Heart right ventricle (tissue), 16 donors: ENCODE measurements at regions not wholly inside any gene's neighbourhood (a gene's known extent, or its start where the extent isn't known, plus 50 kb on each side); places are given as distances from the start of the nearest gene placed in this dataset.

Experiments used
- ATAC-seq, 8 donors: fragments of 200-7000 bp; cut with Tn5 transposase; one replicate each; pipeline ENCODE4 v1.9.1; 2020; ENCODE audit warnings: mild to moderate bottlenecking in 8 of 8, moderate library complexity in 8 of 8, moderate number of reproducible peaks in 1 of 8
- DNase-seq, 2 donors: peaks; one replicate each; pipeline ENCODE4 v3.0.0-alpha.2; 2020
- H3K27ac ChIP-seq, 10 donors: fragments of 200-600 bp; sonication (generic) in 2 of 10; one replicate each; pipeline versions ENCODE4 v1.5.0 to v1.8.0; 2020 to 2022; ENCODE audit warnings: mild to moderate bottlenecking in 3 of 10
- H3K27me3 ChIP-seq, 7 donors: fragments of 200-600 bp; one replicate each; pipeline ENCODE4 v1.8.0; 2021 to 2022; ENCODE audit warnings: mild to moderate bottlenecking in 2 of 7
- H3K36me3 ChIP-seq, 9 donors: fragments of 200-600 bp; sonication (generic) in 1 of 9; one replicate each; pipeline versions ENCODE4 v1.5.0 to v1.8.0; 2020 to 2022; ENCODE audit warnings: mild to moderate bottlenecking in 2 of 9
- H3K4me1 ChIP-seq, 9 donors: fragments of 200-600 bp; sonication (generic) in 1 of 9; one replicate each; pipeline versions ENCODE4 v1.5.0 to v1.8.0; 2020 to 2022; ENCODE audit warnings: mild to moderate bottlenecking in 4 of 9
- H3K4me3 ChIP-seq, 10 donors: fragments of 200-600 bp; sonication (generic) in 2 of 10; one replicate each; pipeline versions ENCODE4 v1.5.0 to v1.8.0; 2020 to 2022; ENCODE audit warnings: mild to moderate bottlenecking in 7 of 10, moderate library complexity in 2 of 10
- H3K9me3 ChIP-seq, 11 donors: fragments of 200-600 bp in 10 of 11; sonication (generic) in 2 of 11; one replicate each; pipeline versions ENCODE4 v1.5.0 to v1.8.0; 2013 to 2022; ENCODE audit warnings: mild to moderate bottlenecking in 2 of 11, control low read depth in 1 of 11, moderate library complexity in 1 of 11
- WGBS, 2 donors: extraction: QIAGEN DNeasy Blood & Tissue Kit; methylation state at CpG; one replicate each; pipeline ENCODE4 v1.1.7; 2013; ENCODE audit warnings: inconsistent platforms in 1 of 2; 5-methylcytosine and 5-hydroxymethylcytosine counted together
- intact Hi-C, 10 donors: fragments of 100-400 bp; cut with DNase I; formaldehyde crosslinking; loops; one replicate each; pipeline versions ENCODE4 v1.11.1 to v1.14.2; 2022
- TF ChIP-seq, protein P1 (sequence below), 9 donors: fragments of 200-600 bp; sonication (generic) in 2 of 9; IDR thresholded peaks; one replicate each; pipeline versions ENCODE4 v1.5.0 to v1.8.0; 2021 to 2022; ENCODE audit warnings: antibody characterized with exemption in 9 of 9, mild to moderate bottlenecking in 5 of 9, moderate library complexity in 1 of 9
- donor health status: Arrhythmogenic right ventricular cardiomyopathy.
- donor health status: ischemic (EF 13 %, LVEDD 7.1; RV severe dilation, severe dysfunction).
- donor health status: healthy with polysubstance abuse.
- donor health status: DM: no; HTN: yes; CAD: no.
- donor health status: DM: no; HTN: no; CAD: no.
- donor health status: ischemic (EF 25% LVEDD 6.9; RV normal size, moderate dysfunction).
- donor health status: ischemic (EF 25% LVEDD 5.7; RV mildly dilated, moderate dysfunction).
- donor health status: healthy.
- donor health status: DM: yes; HTN: yes; CAD: no.
- donor health status: Ischemic cardiomyopathy.
- donor health status: ischemic (EF 35%, LVEDD 5.7; RV mildly dilated, moderate dysfunction).
- donor health status: nonischemic (EF 11% LVEDD 7.7; RV severe dilation, severe dysfunction).
- donor health status: DM: yes; HTN: yes; CAD: no.
- donor health status: PGD.
- donor health status: ischemic (EF 29% LVEDD 5.4; RV normal size, mild dysfunction).
- donor health status: nonischemic (EF 23%, LVEDD 6.1; RV moderate dilation, normal function).

DNA sequence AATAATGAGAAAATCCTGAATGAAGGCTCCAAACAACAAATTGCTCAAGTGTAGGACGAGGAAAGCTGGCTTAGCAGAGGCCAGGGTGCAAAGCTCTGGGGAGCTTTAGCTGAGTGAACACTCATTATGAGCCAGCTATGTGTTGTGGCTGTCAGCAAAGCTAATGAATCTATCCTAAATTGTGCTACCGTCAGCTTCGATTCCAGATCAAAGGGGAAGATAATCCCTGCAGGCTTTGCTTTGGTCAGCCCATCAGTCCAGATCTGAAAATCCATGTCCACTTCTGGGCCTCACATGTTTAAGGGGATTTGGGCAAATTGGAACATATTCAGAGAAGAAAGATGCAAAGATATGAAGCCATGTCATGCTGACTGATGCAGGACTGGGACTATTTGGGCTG lies 180.9 kb upstream of the ZBED5 start:
- Histone ChIP-seq H3K27me3 (no peaks in the 10 kb centered on the region), H3K4me1 (peaks cover 0 to 8% (median 0%) of the 10 kb centered on the region in 9 donors), H3K4me3 (no peak overlapping the region), H3K36me3 (no peaks in the 10 kb centered on the region), H3K27ac (no peak overlapping the region), H3K9me3 (no peaks in the 10 kb centered on the region)
- TF ChIP-seq, protein P1, sequence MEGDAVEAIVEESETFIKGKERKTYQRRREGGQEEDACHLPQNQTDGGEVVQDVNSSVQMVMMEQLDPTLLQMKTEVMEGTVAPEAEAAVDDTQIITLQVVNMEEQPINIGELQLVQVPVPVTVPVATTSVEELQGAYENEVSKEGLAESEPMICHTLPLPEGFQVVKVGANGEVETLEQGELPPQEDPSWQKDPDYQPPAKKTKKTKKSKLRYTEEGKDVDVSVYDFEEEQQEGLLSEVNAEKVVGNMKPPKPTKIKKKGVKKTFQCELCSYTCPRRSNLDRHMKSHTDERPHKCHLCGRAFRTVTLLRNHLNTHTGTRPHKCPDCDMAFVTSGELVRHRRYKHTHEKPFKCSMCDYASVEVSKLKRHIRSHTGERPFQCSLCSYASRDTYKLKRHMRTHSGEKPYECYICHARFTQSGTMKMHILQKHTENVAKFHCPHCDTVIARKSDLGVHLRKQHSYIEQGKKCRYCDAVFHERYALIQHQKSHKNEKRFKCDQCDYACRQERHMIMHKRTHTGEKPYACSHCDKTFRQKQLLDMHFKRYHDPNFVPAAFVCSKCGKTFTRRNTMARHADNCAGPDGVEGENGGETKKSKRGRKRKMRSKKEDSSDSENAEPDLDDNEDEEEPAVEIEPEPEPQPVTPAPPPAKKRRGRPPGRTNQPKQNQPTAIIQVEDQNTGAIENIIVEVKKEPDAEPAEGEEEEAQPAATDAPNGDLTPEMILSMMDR (IDR thresholded peaks at IDR 0.05) = no peak
- ATAC-seq (no peak), DNase-seq (no peak)
- 78 to 89% methylated on average over 3 of the region's 3 CpGs for WGBS, 2 donors
- intact Hi-C loops = loop anchor here in 8 of 10 donors (2.0 to 10.0 kb wide), 8 partner anchors 119 to 750 kb away; partner anchors contain the start of gene GALNT18 (in 1 of the 8)

DNA sequence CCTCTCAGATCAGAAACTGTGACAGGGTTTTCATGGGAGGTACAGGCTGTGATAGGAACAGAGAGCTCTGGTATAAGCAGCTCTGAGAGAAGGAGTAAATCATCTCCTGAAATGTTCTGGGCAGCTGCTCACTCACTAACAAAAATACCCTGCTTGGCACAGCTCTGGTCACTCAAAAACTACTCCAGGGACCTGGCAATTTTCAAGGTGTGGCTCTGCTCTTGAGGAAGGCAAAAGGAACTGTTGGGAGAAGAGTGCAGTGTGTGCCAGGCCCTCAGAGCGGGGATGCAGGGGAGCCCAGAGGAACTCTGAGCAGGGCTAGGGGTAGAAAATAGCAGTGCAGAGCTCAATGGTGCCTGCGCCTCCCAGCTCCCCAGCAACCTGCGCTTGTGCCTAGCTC lies 180.5 kb upstream of the ZBED5 start:
- no peaks in the 10 kb centered on the region for H3K27me3 ChIP-seq
- 96 to 100% methylated on average over 3 of the region's 3 CpGs for WGBS, 2 donors
- no peak overlapping the region for H3K27ac ChIP-seq
- H3K36me3 ChIP-seq = no peaks in the 10 kb centered on the region
- ATAC-seq = peak in 4 of 8 donors; percentile 26 to 42 (median 38)
- DNase-seq = no peak
- peaks cover 0 to 8% (median 0%) of the 10 kb centered on the region in 9 donors for H3K4me1 ChIP-seq
- H3K4me3 ChIP-seq = no peak overlapping the region
- H3K9me3 ChIP-seq = no peaks in the 10 kb centered on the region
- TF ChIP-seq, protein P1 (IDR thresholded peaks at IDR 0.05) = no peak
- intact Hi-C loops = loop anchor here in 8 of 10 donors (2.0 to 10.0 kb wide), 8 partner anchors 119 to 750 kb away; partner anchors contain the start of gene GALNT18 (in 1 of the 8)

DNA sequence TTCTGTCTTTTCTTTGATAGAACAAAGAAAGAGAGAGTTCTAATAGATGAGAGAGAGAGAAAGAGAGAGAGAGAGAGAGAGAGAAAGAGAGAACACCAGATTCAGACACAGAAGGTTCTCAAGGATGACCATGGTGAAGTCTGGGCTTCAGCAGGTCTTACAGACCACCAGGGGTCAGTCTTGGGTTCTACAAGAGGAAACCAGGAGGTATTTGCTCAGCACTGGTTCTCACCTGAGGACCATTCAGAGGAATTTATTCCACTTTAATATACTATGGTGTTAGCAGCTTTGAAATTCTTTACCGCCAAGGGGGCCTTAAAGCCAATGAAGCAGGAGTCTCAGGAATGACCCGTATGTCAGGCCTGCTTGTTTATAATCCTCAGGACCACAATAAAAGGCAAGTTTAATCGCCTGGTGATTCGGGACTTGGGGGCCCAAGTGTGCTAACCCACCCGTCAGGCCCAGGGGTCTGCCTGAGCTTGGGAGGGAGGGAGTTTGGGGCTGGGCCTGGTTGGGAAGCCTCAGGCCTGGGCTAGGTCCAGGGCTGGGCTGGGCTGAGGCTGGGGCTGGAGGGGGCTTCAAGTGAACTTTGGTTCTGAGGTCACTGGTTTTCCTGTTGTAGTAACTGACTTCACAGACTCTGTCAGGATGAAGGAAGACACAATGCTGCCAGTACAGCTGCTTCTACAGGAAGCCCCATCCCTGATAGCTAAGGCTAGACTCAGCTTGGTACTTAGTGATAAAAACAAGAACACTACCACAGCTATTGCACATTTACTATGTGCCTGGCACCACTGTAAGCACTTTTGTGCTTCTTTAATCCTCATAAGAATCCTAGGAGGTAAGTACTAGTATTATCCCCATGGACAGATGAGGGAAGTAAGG lies 179.2 kb upstream of the ZBED5 start:
- Histone ChIP-seq H3K27me3 (no peaks in the 10 kb centered on the region), H3K9me3 (no peaks in the 10 kb centered on the region), H3K36me3 (no peaks in the 10 kb centered on the region), H3K4me3 (no peak overlapping the region), H3K4me1 (peaks cover 0 to 8% (median 0%) of the 10 kb centered on the region in 9 donors), H3K27ac (no peak overlapping the region)
- DNase-seq = peak in 1 of 2 donors; percentile 57
- ATAC-seq = peak in 7 of 8 donors; percentile 74 to 88 (median 85)
- 63 to 68% methylated on average over 5 of the region's 5 CpGs for WGBS, 2 donors
- TF ChIP-seq, protein P1 (IDR thresholded peaks at IDR 0.05) = peak; percentile 66 to 87 (median 82)
- intact Hi-C loops = loop anchor here (1.0 to 10.0 kb wide), 10 partner anchors 120 to 750 kb away; partner anchors contain the start of gene GALNT18 (in 1 of the 10)

DNA sequence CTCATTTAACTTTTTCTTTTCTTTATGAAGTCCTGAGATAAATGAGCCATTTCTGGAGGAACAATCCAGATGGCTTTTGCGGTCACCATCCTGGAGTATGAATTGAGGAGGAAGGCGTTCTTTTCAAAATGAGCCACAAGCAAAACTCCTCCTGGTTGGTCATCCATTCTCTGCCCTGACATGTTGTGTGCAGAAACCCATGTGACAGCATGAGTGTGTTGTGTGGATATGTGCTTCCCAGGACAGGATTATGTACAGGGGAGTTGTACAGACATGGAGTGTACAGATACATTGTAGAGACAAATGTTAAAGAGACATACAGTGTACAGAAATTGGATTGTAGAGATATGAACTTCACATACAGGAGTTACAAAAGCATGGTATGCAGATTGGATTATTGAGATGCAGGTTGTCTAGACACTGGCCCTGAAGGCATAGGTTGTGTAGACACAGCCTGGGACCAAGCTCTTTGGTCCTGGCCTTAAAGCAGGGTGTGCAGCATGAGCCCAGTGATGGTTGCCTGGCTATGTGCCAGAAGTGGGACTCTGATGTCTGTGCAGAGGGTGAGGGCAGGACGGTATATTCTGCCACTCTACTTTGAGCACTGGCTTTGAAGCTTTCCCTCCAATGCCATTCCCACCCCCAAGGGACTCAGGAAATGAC lies 178.5 kb upstream of the ZBED5 start:
- intact Hi-C loops = loop anchor here (2.0 to 10.0 kb wide), 9 partner anchors 121 to 751 kb away; partner anchors contain the start of gene GALNT18 (in 1 of the 10)

More for the DNA sequence above, 178.5 kb upstream of the ZBED5 start:
- no peaks in the 10 kb centered on the region for H3K9me3 ChIP-seq
- TF ChIP-seq, protein P1 (IDR thresholded peaks at IDR 0.05) = no peak
- H3K27ac ChIP-seq = no peak overlapping the region
- DNase-seq (no peak), ATAC-seq (peak in 3 of 8 donors; percentile 7 to 33 (median 21))
- H3K36me3 ChIP-seq = no peaks in the 10 kb centered on the region
- H3K4me3 ChIP-seq = no peak overlapping the region
- H3K4me1 ChIP-seq = peaks cover 0 to 8% (median 0%) of the 10 kb centered on the region in 9 donors
- 90 to 95% methylated on average over 3 of the region's 3 CpGs for WGBS, 2 donors
- no peaks in the 10 kb centered on the region for H3K27me3 ChIP-seq
